SK-N-MC (cell line): ENCODE measurements at regions not wholly inside any gene's neighbourhood (a gene's known extent, or its start where the extent isn't known, plus 50 kb on each side); places are given as distances from the start of the nearest gene placed in this dataset.

ENCODE experiments used
- EZH2 ChIP-seq: fragments of 200-600 bp; sonication (generic); IDR thresholded peaks from one replicate; pipeline ENCODE4 v1.6.1; 2017; ENCODE audit warnings: antibody characterized with exemption
- POLR2AphosphoS5 ChIP-seq: IDR thresholded peaks from 2 replicates; pipeline ENCODE4 v1.6.1; 2012; ENCODE audit warnings: mild to moderate bottlenecking, low read depth, low read length, borderline replicate concordance

GRCh38 chr11:104340590-104340989, 176.6 kb upstream of the PDGFD start:
- TF ChIP-seq POLR2AphosphoS5: no peak
- TF ChIP-seq EZH2: no peak
